HG03196 (cell line): ENCODE measurements at regions not wholly inside any gene's neighbourhood (a gene's known extent, or its start where the extent isn't known, plus 50 kb on each side); places are given as distances from the start of the nearest gene placed in this dataset.
"Not testable (repeated sequence)": the region's sequence is repeated elsewhere in the genome, so short reads cannot be mapped to it uniquely, and the experiment has no call there.

Source experiments
- ATAC-seq: cut with Tn5 transposase; IDR thresholded peaks from one replicate; pipeline ENCODE4 v1.9.1; 2021; ENCODE audit not compliant: unreplicated experiment

DNA sequence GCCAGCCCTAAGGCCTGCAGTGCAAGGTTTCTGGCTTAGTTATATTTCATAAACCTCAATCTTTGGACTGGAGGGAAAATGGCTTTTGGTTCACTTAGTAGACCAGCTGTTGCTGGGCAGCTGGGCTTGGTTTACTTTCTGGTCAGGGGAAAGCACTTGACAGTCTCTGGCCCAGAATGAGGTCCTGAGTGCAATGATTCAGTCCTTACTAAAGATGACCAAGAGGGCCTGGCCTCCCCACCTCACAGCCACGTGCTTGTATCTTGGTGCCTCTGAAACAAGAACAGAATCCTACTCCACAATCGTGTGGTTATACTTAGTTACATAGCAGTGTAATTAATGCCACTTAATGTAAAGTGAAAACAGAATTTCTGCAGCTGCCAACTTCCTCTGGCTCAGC, 325.5 kb upstream of the MEIS1 start:
- no peak for ATAC-seq

- no peak for ATAC-seq
Measured at GRCh38 chr2:66105066-66105753, 329.7 kb upstream of the MEIS1 start.

DNA sequence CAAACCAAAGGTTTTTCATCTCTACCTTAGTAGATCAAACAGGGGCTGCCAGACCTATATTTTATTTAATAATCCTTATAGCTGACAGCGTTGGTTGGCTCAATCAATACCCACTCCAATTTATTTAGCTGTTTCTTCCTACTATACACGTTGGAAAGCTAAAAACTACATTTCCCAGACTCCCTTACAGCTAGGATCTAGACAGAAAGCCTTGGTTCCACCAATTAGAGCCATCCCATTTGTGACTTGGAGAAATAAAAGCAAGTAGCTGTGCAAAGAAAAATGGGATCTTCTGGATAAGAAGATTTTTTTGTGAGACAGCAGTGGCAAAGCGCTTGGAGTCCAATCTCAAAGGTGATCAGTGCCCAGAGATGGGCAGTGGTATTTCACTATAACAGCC, 331.3 kb upstream of the MEIS1 start:
- no peak for ATAC-seq

DNA sequence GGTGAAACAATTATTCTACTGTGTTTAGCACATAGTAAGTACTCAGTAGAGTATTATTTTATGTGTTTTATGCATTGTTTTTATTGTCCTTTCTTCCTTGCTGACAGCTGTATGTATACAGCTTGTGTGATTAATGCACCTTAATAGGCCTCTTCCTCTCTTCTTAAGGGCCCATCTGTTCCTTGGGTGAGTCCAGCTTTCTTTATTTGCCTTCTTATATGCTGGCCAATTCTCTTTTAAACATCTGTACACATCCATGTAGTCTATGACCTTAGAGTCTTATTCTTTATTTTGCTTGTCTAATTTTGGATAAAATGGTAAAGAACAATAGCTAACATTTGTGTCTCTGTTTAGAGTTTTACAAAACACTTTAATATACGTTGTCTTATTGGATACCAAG, 333.7 kb upstream of the MEIS1 start:
- ATAC-seq = no peak

DNA sequence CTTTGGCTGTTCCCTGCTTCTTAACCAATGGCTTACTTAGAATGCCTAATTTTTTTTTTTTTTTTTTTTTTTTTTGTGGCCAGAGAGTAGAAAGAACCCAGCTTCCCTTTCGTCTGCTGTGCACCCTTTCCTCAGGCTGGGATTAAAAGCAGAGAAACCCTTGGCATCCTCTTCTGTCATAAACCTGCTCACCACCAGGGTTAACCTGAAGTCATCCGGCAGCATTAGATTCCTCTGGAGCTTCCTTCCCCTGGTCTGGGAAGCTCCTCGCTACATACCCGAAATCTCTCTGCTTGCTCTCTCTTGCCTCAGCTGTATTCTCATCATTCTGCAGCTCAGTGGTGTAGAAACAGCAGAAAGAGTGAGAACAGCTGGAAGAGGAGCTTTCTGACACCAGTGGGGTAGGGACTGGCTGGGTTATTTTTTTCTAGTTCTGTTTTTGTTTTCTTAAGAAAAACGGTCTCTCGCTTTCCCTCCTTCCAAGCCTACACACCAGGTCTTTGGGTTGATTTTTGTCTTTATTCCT, 339.0 kb upstream of the MEIS1 start:
- no peak for ATAC-seq

DNA sequence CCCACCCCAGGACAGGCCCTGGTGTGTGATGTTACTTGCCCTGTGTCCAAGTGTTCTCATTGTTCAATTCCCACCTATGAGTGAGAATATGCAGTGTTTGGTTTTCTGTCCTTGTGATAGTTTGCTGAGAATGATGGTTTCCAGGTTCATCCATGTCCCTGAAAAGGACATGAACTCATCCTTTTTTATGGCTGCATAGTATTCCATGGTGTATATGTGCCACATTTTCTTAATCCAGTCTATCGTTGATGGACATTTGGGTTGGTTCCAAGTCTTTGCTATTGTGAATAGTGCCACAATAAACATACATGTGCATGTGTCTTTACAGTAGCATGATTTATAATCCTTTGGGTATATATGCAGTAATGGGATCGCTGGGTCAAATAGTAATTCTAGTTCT, 340.2 kb upstream of the MEIS1 start:
- ATAC-seq = not testable (repeated sequence)

GRCh38 chr2:66093371-66093770, 341.6 kb upstream of the MEIS1 start:
- ATAC-seq = no peak

GRCh38 chr2:66084948-66085590, 349.9 kb upstream of the MEIS1 start:
- no peak for ATAC-seq

DNA sequence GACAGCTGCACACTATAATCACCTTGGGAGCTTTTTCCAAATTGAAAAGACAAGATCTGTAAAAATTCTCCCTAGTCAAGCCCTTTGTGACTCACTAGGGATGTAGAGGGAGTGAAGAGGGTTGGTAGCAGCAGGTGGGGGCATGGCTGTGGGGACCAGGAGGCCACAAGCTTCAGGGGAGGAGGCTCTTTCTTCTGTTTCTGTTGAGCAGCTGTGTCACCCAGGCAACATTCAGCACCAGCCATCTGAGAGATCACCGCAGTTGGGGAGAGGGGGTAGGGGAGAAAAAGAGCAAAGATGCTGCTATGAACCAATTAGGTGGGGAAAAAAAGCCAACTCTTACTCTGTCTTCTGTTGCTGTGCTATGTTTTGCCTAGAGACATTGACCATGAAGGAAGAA, 352.3 kb upstream of the MEIS1 start:
- no peak for ATAC-seq

- no peak for ATAC-seq
Measured at GRCh38 chr2:66080127-66080526, 354.8 kb upstream of the MEIS1 start.

DNA sequence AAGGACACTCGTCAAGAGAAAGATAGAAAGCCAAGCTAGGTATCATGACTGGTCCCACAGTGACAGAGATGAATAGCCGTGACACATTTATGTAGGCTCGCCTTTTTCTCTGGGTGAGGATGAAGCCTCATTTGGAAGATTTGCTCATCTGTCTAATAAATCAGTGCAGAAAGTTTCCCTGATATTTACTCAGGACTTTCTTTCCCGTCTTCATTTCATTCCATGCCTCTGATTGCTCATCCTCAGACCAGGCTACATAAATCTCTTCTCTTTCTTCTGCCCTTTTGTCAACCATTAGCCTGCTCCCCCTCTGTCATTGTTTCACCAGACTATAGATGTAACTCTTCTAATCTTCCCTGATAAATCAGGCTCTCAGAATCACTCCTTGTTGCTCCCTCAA, 361.8 kb upstream of the MEIS1 start:
- ATAC-seq = no peak

DNA sequence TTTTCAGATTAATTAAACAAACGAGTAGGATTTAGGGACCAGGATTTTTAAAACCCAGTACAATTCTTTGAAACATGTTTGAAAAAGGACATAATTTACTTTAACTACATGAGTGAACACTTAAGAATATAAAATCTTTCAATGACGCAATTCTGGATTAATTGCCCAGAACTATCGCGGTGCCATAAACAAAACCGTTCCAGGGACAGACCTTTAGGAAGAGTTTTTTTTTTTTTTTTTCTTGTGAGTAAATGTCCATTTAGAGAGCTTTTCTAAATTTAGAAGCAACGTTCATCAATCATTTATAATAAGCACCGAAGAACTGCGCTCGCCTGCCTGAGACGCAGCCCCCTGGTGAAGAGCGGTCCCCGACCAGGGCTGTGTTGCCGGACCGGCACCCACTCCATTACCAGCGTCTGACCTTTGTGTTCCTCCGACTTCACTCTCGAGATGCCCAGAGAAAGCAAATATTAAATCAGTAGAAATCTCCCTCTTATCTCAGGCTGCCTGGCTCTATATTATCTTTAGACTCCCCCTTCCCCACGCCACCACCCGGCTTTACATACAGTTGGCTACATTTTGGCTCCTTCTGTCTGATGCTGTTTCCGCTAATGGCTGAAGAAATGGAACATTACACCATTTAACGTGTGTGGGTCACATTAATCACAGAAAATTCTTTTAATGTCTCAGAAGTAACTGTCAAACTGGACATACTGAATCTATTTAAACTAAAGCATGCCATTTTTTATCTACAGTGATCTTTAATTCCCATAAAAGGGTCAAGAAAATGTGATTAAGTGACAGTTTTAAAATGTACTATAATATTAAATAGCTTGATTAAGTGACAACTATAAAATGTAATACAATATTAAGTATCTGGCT, 364.0 kb upstream of the MEIS1 start:
- no peak for ATAC-seq

- ATAC-seq = no peak
Measured at GRCh38 chr2:66069937-66070720, 364.8 kb upstream of the MEIS1 start.

- ATAC-seq = no peak
Measured at GRCh38 chr2:66066032-66066431, 368.9 kb upstream of the MEIS1 start.

DNA sequence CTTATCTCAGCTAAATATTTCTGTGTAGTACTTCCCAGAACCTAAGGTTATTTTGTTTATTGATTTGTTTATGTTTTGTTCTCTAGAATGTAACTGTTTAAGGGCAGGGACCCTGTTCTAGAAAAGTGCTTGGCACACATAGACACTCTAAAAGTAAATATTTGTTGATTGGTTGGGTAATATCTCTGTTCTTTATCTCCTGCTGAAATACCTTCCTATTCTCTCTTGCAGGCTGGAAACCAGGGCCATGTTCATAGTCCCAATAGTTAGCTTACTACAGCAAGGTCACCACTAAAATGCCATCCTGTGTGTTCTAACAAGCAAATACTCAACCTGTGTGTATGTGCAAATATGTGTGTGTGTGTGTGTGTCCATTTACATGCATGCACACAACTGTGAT, 375.6 kb upstream of the MEIS1 start:
- no peak for ATAC-seq

GRCh38 chr2:66058675-66059074, 376.2 kb upstream of the MEIS1 start:
- no peak for ATAC-seq

DNA sequence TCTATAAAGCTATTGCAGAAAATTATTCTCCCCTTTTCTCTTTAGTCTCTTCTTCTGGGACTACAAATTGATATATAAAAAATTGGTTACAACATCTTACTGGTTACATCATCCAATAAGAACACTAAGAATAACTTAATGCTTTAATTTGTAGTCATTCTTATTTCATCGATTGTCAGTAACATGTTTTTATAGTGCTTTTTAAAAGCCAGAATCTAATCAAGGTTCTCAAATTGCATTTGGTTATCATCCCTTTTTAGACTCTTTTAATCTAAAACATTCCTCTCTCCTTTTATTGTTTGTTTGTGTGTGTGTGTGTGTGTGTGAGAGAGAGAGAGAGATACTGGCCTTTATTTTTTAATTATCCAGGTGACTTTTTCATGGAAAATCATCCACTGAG, 377.1 kb upstream of the MEIS1 start:
- ATAC-seq = no peak

DNA sequence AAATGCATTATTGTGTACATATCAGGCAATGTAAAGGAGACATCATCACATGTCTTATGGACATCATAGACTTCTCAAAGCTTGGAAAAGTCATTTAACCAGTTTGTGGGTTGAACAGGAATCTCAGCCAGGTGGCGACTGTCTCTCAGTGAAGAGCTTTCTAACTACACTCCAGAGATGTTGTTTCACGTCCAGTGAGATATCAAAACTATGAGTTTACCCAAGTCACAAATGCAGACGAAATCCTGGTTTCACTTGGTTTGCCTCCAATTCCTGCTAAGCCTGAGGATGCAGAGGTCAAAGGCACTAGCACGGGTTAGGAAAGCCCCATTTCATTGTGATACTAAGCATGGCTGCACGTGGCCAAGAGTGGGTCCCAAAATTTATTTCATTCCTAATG, 384.5 kb upstream of the MEIS1 start:
- ATAC-seq = no peak

- ATAC-seq = no peak
Measured at GRCh38 chr2:66048667-66049066, 386.3 kb upstream of the MEIS1 start.

DNA sequence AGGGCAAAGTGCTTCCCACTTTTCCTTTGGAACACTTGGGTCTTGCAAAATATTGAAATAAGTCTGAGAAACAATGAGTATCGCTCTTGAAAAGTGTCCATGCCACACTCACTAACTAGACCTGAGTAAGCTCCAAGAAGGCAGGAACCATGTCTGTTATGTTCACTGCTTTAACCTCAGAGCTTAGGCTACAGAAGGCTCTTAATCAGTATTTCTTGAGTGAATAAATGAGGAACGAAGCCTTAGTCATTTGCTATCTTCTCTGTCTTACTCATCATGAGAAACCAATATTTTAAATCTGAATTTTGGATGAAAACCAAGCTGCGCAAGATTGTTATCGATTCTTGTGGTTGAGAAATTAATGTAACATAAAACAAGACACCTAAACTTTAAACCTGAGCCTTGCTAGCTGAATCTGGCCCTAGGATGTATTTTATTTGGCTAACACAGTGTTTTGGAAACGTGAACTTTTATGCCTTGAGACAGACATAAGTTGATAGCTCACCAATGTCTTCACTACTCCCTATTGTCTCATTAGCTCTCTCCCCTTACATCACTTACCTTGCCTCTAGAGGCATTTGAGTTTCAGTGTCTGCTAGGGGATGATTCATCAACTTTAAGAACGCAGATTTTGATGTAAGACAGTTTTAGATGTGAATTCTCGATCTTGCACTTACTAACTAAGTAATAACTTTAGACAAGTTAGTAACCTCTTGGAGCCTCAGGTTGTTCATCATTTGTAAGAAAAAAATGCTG, 392.8 kb upstream of the MEIS1 start:
- ATAC-seq = no peak
